GM19043 (cell line): ENCODE measurements at regions not wholly inside any gene's neighbourhood (a gene's known extent, or its start where the extent isn't known, plus 50 kb on each side); places are given as distances from the start of the nearest gene placed in this dataset.
"Not testable (repeated sequence)": the region's sequence is repeated elsewhere in the genome, so short reads cannot be mapped to it uniquely, and the experiment has no call there.

Source experiments
- ATAC-seq: cut with Tn5 transposase; IDR thresholded peaks from one replicate; pipeline ENCODE4 v1.9.1; 2021; ENCODE audit warnings: low read depth; ENCODE audit not compliant: unreplicated experiment

- no peak for ATAC-seq
Observed at GRCh38 chr2:144798034-144798433, 278.1 kb upstream of the ZEB2 start.

DNA sequence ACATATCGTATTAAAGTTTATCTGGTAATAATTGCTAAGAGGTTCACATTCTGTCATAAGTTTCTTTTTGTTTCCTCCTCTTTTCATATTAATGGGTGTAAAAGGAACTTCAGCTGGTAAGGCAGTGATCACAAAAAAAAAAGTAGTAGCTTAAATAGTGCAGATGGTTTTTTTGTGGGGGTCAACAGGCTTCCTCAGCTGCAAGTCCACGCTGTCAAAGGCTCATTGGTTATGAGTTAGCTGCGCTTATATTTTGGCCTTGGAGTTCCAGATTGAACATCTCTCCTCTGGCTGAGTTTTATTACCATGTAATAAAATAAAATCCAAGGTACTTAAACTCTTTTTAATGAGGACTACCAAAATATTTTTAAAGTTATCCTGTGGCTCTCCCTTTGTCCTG lies 277.0 kb upstream of the ZEB2 start:
- ATAC-seq = no peak

DNA sequence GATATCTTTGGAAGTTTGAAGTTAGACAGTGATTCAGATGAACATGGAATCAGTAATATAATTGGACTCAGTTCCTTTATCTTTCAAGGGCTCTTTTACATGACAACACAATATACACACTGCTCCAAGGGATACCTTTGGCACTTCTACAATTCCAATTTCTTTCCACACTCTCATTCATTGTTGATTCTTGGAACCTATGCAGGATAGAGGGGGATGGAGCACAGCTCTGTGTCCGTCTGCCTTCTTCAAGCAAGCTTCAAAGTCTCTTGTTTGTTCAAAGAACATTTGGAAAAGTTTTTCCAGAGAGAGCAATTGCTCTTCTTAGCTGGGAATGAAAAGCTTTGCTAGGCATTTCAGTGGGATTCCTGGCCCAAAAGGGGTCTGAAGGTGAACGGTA lies 276.2 kb upstream of the ZEB2 start:
- ATAC-seq = no peak

- no peak for ATAC-seq
Observed at GRCh38 chr2:144785253-144785652, 265.3 kb upstream of the ZEB2 start.

DNA sequence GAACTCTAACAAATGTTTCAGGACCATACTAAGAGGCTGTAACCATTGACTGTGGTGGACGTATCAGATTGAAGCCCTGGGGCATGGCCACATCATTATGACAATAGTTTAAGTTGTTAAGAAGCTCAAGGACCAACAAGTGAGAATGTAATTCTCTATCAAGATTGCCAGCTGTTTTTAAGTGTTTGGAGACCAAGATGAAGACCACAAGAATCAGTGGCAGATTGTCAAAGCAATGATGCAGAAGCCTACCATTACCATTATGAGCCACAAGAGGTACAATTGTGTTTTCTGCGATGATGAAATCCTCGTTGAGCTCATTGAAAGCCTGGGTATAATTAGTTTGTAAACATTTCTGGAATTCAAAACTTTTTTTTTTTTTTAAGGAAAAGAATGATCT lies 261.1 kb upstream of the ZEB2 start:
- ATAC-seq = no peak

DNA sequence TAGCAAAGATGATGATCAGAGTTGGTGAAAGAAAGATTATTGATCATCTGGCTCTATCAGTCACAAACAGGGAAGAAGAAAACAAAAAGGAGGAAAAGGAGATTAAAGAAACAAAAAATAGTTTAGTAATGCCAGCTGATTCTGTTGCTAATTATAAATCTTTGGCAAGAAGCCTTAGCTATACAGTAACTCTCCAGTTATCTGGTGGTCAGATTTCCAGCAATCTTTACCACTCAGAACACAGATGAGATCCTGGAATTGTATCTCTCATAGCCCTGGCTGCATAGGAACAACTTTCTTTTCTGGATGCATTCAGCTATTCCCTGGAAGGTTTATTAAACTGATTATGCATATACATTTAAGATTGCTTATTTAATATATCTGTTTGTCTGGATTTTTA lies 256.8 kb upstream of the ZEB2 start:
- ATAC-seq = no peak

DNA sequence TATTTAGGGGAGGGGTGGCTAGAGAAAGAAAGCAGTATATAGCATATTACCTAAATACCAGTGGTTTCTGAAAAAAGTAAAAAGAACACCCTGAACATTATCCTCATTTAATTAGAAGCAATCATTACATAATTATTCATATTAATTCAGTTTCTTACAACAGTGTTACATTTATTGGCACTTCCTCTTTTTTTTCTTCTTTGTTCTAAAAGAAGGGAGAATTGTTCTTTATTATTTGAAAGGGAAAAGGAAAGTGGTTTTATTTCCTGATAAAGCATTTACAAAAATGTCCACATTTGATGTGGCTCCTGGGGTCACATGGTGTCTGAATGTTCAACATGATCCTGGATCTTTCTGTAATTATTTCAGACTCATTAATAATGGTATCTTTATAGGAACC lies 254.9 kb upstream of the ZEB2 start:
- no peak for ATAC-seq

- no peak for ATAC-seq
Observed at GRCh38 chr2:144771348-144771747, 251.4 kb upstream of the ZEB2 start.

DNA sequence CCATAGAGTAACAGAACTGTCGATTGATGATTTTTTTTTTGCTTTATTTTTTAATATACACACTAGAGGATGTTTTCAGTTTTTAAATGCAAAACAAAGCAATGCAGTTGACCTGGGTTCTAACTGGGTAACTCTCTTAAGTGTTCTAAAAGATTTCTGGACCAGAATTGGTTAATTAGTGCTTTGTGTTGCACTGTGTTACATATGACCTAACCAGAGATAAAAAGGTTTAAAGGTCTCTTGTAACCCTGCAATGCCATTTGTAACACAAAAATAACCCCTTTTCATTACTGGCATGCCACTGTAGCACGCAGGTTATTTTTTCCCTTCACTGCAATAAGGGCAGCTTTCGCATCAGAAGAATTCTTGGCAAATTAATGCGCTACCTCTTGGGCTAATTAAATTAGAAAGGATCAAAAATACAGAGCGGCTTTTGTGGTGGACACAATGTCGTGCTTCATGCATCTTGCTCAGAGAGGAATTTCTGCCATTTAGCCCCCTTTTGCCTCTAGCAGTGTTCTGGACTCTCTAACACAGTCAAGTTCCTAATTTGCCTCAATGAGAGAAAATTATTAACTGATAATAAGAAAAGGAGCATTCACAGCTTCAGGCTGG lies 250.8 kb upstream of the ZEB2 start:
- no peak for ATAC-seq

- not testable (repeated sequence) for ATAC-seq
Observed at GRCh38 chr2:144760939-144761338, 241.0 kb upstream of the ZEB2 start.

DNA sequence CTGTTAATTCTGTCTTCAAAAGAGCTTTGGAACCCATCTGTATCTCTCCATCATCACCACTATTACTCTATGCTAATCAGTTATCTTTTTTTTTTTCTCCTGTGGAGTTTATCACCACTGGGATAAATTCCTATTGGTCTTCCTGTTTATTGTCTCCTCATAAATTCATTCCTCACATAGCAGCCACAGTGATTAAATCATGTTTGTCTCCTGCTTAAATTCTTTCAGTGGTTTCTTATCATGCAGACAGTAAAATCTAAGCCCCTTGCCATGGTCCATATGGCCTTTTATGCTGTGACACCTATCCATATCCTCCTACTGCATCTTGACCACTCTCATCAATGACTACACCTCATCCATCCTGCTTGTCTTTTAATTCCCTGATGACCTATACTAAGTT lies 239.8 kb upstream of the ZEB2 start:
- no peak for ATAC-seq

DNA sequence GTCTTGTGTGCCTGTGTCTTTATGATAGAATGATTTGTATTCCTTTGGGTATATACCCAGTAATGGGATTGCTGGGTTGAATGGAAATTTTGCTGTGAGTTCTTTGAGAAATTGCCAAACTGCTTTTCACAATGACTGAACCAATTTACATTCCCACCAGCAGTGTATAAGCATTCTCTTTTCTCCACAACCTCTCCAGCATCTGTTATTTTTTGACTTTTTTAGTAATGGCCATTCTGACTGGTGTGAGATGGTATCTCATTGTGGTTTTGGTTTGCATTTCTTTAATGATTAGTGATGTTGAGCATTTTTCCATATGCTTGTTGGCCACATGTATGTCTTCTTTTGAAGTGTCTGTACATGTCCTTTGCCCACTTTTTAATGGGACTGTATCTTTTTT lies 238.3 kb upstream of the ZEB2 start:
- ATAC-seq = not testable (repeated sequence)

DNA sequence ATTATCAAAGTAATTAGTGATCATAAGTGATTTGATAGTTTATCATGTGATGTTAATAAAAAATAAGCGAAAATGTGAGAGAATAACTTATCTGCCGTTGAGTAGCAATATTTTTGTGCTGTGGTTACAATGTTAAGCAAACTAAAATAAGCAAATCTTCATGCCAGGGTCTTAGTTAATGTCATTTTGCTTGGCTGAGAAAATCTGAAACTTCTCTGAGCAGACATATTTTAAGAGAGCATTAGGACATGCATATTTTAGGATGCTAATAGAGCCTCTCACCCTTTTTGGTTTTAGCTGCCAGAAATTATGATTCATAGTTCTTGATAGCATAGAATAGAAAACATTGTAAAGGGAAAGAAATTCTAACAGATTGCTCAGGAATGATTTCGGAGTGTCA lies 233.5 kb upstream of the ZEB2 start:
- no peak for ATAC-seq

DNA sequence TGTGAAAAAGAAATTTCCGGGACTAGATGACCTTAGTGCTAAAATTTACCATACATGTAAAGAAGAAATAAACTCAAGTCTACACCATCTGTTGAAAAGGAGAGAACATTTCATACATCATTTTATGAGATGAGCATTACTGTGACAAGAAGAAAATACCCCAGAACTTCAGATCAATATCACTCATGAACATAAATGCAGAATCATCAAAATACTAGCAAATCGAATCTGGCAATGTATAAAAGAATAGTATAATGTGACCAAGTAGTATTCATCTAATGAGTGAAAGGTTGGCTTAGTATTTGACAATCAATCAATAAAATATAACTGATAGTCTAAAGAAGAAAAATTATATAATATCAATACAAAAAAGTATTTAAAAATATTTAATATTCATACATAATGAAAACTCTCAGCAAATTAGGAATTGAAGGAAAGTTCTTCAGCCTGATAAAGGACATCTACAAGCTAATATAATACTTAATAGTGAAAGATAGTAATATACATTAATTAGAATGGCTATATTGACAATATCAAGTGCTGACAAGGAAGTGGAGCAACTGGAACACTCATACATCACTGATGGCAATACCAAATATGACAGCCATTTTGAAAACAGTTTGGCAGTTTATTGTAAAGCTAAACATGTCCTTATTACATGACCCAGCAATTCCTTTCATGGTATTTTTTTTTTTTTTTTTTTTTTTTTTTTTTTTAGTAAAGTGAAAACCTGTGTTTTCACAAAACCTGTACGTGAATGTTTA lies 231.4 kb upstream of the ZEB2 start:
- no peak for ATAC-seq

DNA sequence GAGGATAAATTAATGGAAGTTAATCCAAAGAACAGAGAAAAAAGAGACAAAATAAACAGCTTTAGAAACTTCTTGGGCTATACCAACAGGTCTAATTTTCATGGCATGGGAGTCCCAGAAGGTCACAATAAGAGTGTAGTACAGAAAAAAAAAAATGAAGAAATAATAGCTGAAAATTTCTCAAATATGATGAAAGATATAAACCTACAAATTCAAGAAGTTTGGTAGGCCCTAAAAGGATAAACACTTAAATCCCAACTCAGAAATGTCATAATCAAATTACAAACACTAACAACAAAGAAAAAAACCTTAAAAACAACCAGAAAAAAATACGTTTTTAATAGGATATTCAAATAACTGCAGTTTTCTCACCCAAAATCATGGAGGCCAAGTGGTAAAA lies 229.3 kb upstream of the ZEB2 start:
- ATAC-seq = no peak

DNA sequence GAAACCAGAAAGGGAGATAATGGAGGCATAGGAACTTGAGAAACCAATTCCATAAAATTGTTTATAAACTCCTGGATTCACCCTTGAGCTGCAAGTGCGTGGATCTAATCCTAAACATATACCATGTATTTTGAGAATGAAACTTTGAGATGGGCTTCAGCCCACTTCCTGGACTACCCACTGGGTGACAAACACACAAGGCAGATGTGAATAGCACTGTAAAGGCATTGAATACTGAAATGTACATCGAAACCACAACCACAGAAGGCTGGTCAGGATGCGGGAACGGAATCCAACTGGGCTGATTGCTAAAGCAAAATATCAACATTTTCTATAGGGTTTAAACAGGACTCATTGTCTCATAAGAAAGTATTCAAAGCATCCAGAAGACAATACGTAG lies 228.5 kb upstream of the ZEB2 start:
- ATAC-seq = no peak

- ATAC-seq = no peak
Observed at GRCh38 chr2:144747571-144747970, 227.7 kb upstream of the ZEB2 start.

GRCh38 chr2:144745424-144745823 lies 225.5 kb upstream of the ZEB2 start:
- ATAC-seq = no peak

DNA sequence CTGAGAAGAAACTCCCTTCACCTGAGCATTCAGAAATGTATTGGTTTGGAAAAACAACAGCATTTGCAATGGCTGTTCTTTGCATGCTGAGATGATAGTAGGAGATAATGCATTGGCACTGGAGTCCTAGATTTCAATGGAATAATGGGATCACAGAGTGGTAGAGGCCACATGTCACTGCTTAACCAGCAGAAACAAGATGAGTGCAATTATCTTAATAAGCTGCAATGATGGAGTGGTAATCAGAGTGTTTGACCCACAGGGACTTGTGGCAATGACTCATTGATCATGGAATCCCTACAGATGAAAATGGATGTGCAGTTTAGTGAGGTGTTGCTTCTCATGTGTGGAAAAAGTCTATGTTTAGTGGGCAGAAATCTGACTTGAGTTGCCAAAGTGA lies 218.8 kb upstream of the ZEB2 start:
- no peak for ATAC-seq

- no peak for ATAC-seq
Observed at GRCh38 chr2:144730711-144731110, 210.8 kb upstream of the ZEB2 start.

- not testable (repeated sequence) for ATAC-seq
Observed at GRCh38 chr2:144724460-144724859, 204.5 kb upstream of the ZEB2 start.

- no peak for ATAC-seq
Observed at GRCh38 chr2:144718376-144718775, 198.5 kb upstream of the ZEB2 start.
